CD14-positive monocyte (primary cell): ENCODE measurements at regions not wholly inside any gene's neighbourhood (a gene's known extent, or its start where the extent isn't known, plus 50 kb on each side); places are given as distances from the start of the nearest gene placed in this dataset.

ENCODE experiments used
- DNase-seq, 3 donors: peaks; one replicate each; pipeline ENCODE4 v3.0.0-alpha.2; 2011 to 2022
- H2AFZ ChIP-seq: 2 replicates; pipeline ENCODE4 v1.6.0; 2012; ENCODE audit warnings: mild to moderate bottlenecking, low read depth, low read length, inconsistent platforms; ENCODE audit not compliant: insufficient read depth, poor library complexity, severe bottlenecking
- H3K27ac ChIP-seq, 2 donors: 1 replicate in 1 of 2; 2 replicates in 1 of 2; pipeline ENCODE4 v1.5.1; 2012 to 2013; ENCODE audit warnings: low read length in 2 of 2, control low read depth in 1 of 2, inconsistent platforms in 1 of 2, low read depth in 1 of 2, mild to moderate bottlenecking in 1 of 2
- H3K27me3 ChIP-seq, 2 donors: one replicate each; pipeline versions ENCODE4 v1.6.0 to v1.6.1; 2011 to 2013; ENCODE audit warnings: low read length in 2 of 2; ENCODE audit not compliant: control insufficient read depth in 2 of 2, insufficient read depth in 2 of 2
- H3K36me3 ChIP-seq, 2 donors: replicated peaks in 1 of 2; 1 replicate in 1 of 2; 2 replicates in 1 of 2; pipeline versions ENCODE4 v1.5.1 to v1.6.1; 2012 to 2013; ENCODE audit warnings: low read length in 2 of 2, control low read depth in 1 of 2, inconsistent platforms in 1 of 2, mild to moderate bottlenecking in 1 of 2; ENCODE audit not compliant: insufficient read depth in 2 of 2, control insufficient read depth in 1 of 2
- H3K4me1 ChIP-seq, 2 donors: 1 replicate in 1 of 2; 2 replicates in 1 of 2; pipeline versions ENCODE4 v1.5.1 to v1.6.1; 2012 to 2013; ENCODE audit warnings: low read length in 2 of 2, control low read depth in 1 of 2, inconsistent platforms in 1 of 2, mild to moderate bottlenecking in 1 of 2, moderate library complexity in 1 of 2; ENCODE audit not compliant: insufficient read depth in 2 of 2, control insufficient read depth in 1 of 2
- H3K4me2 ChIP-seq: replicated peaks from 2 replicates; pipeline ENCODE3; 2012; ENCODE audit warnings: low read length, moderate library complexity, mild to moderate bottlenecking; ENCODE audit not compliant: poor library complexity, severe bottlenecking; ENCODE audit errors: extremely low read depth
- H3K4me3 ChIP-seq, 3 experiments: fragments of 200-600 bp in 1 of 3; sonication (generic) in 1 of 3; replicated peaks in 1 of 3; 1 replicate in 2 of 3; 2 replicates in 1 of 3; pipeline ENCODE4 v1.5.1; 2011 to 2013; ENCODE audit warnings: low read length in 3 of 3, mild to moderate bottlenecking in 3 of 3, control low read depth in 2 of 3, low read depth in 2 of 3, inconsistent platforms in 1 of 3, moderate library complexity in 1 of 3
- H3K79me2 ChIP-seq: 2 replicates; pipeline ENCODE4 v1.6.0; 2012; ENCODE audit warnings: mild to moderate bottlenecking, control low read depth, inconsistent platforms, low read length, moderate library complexity; ENCODE audit not compliant: insufficient read depth
- H3K9ac ChIP-seq: 2 replicates; pipeline ENCODE4 v1.6.0; 2017; ENCODE audit warnings: low read length, mild to moderate bottlenecking; ENCODE audit not compliant: insufficient read depth, poor library complexity, severe bottlenecking
- H3K9me3 ChIP-seq, 2 donors: replicated peaks in 1 of 2; 1 replicate in 1 of 2; 2 replicates in 1 of 2; pipeline versions ENCODE4 v1.5.1 to v1.6.1; 2012 to 2013; ENCODE audit warnings: low read length in 2 of 2, control low read depth in 1 of 2; ENCODE audit not compliant: control insufficient read depth in 1 of 2, insufficient read depth in 1 of 2
- H4K20me1 ChIP-seq: 2 replicates; pipeline ENCODE4 v1.6.0; 2012; ENCODE audit warnings: mild to moderate bottlenecking, low read length, control low read depth, moderate library complexity; ENCODE audit not compliant: insufficient read depth
- H3K27ac Mint-ChIP-seq, 7 donors: one replicate each; pipeline ENCODE4 v1.8.0; 2020; ENCODE audit warnings: mild to moderate bottlenecking in 7 of 7, mixed read lengths in 7 of 7, moderate library complexity in 6 of 7, inconsistent platforms in 2 of 7
- H3K27me3 Mint-ChIP-seq, 3 donors: one replicate each; pipeline ENCODE4 v1.8.0; 2021 to 2022; ENCODE audit warnings: low read depth in 3 of 3, mild to moderate bottlenecking in 3 of 3, mixed read lengths in 3 of 3, moderate library complexity in 3 of 3, inconsistent platforms in 1 of 3
- H3K36me3 Mint-ChIP-seq, 2 donors: one replicate each; pipeline ENCODE4 v1.8.0; 2020; ENCODE audit warnings: mixed read lengths in 2 of 2, inconsistent platforms in 1 of 2, mild to moderate bottlenecking in 1 of 2
- H3K4me1 Mint-ChIP-seq: one replicate; pipeline ENCODE4 v1.8.0; 2020; ENCODE audit warnings: mild to moderate bottlenecking, mixed read lengths
- H3K4me3 Mint-ChIP-seq, 2 donors: one replicate each; pipeline ENCODE4 v1.8.0; 2020; ENCODE audit warnings: mild to moderate bottlenecking in 2 of 2, mixed read lengths in 2 of 2, moderate library complexity in 1 of 2
- H3K9me3 Mint-ChIP-seq, 7 donors: one replicate each; pipeline ENCODE4 v1.8.0; 2020 to 2022; ENCODE audit warnings: mixed read lengths in 7 of 7, mild to moderate bottlenecking in 6 of 7, moderate library complexity in 6 of 7, inconsistent platforms in 2 of 7
- CTCF ChIP-seq: fragments of 200-600 bp; IDR thresholded peaks from one replicate; pipeline ENCODE4 v1.8.0; 2022; ENCODE audit warnings: antibody characterized with exemption, mild to moderate bottlenecking
- WGBS: methylation state at CpG from one replicate; pipeline ENCODE4 v1.1.5; 2013; ENCODE audit warnings: missing lambda C conversion rate; ENCODE audit not compliant: insufficient coverage; 5-methylcytosine and 5-hydroxymethylcytosine counted together
- intact Hi-C, 2 donors: fragments of 100-400 bp; cut with micrococcal nuclease; formaldehyde crosslinking; loops; one replicate each; pipeline versions ENCODE4 v1.15.0 to v1.15.1; 2023

GRCh38 chr5:40191150-40191549, 488.6 kb upstream of the PTGER4 start:
- DNase-seq = no peak
- no peaks in the 10 kb centered on the region for H3K27me3 ChIP-seq
- H2AFZ ChIP-seq = no peak overlapping the region
- Mint-ChIP-seq H3K4me1 (no peaks in the 10 kb centered on the region), H3K36me3 (no peaks in the 10 kb centered on the region), H3K27me3 (peaks cover 0 to 3% (median 0%) of the 10 kb centered on the region in 3 donors), H3K9me3 (peaks cover 0 to 6% (median 2%) of the 10 kb centered on the region in 7 donors), H3K27ac (no peak overlapping the region), H3K4me3 (no peak overlapping the region)
- H3K4me2 ChIP-seq = no peak overlapping the region
- TF ChIP-seq CTCF = no peak
- intact Hi-C loops = no loop called here
- no peaks in the 10 kb centered on the region for H3K9me3 ChIP-seq
- 100% methylated on average over 2 of the region's 4 CpGs for WGBS
- H3K4me1 ChIP-seq = no peaks in the 10 kb centered on the region
- H3K4me3 ChIP-seq = no peak overlapping the region
- no peaks in the 10 kb centered on the region for H3K79me2 ChIP-seq
- no peaks in the 10 kb centered on the region for H4K20me1 ChIP-seq
- H3K36me3 ChIP-seq = no peaks in the 10 kb centered on the region
- no peak overlapping the region for H3K9ac ChIP-seq
- H3K27ac ChIP-seq = no peak overlapping the region

GRCh38 chr5:40172721-40173120, 507.0 kb upstream of the PTGER4 start:
- H3K36me3 ChIP-seq = no peaks in the 10 kb centered on the region
- Mint-ChIP-seq H3K36me3 (no peaks in the 10 kb centered on the region), H3K27me3 (peaks cover 0 to 3% (median 0%) of the 10 kb centered on the region in 3 donors), H3K27ac (no peak overlapping the region), H3K4me3 (no peak overlapping the region), H3K9me3 (peaks cover 10 to 31% (median 16%) of the 10 kb centered on the region in 7 donors), H3K4me1 (no peaks in the 10 kb centered on the region)
- intact Hi-C loops = no loop called here
- H4K20me1 ChIP-seq = no peaks in the 10 kb centered on the region
- no peaks in the 10 kb centered on the region for H3K79me2 ChIP-seq
- DNase-seq = no peak
- H3K4me3 ChIP-seq = no peak overlapping the region
- H3K9ac ChIP-seq = no peak overlapping the region
- no peak for TF ChIP-seq CTCF
- no peak overlapping the region for H2AFZ ChIP-seq
- H3K4me2 ChIP-seq = no peak overlapping the region
- H3K27ac ChIP-seq = no peak overlapping the region
- no peaks in the 10 kb centered on the region for H3K4me1 ChIP-seq
- no peaks in the 10 kb centered on the region for H3K27me3 ChIP-seq
- H3K9me3 ChIP-seq = peaks cover 0 to 4% of the 10 kb centered on the region in 2 donors
